HCT116 (cell line): ENCODE measurements at regions not wholly inside any gene's neighbourhood (a gene's known extent, or its start where the extent isn't known, plus 50 kb on each side); places are given as distances from the start of the nearest gene placed in this dataset.

Experiments used
- ATAC-seq: fragments of 200-7000 bp; cut with Tn5 transposase; 2 replicates; pipeline ENCODE4 v1.9.1; 2020; ENCODE audit warnings: mild to moderate bottlenecking, moderate library complexity
- BruUV-seq: library from RNA; stranded (reverse); fragments of 400-500 nt; replicated peaks from 2 replicates; lab custom pipeline; 2021; lab: Mats Ljungman, UMichigan
- CTCF ChIA-PET: fragments of 300-600 bp; sonication (Branson Sonifier 250); formaldehyde crosslinking; loops from one replicate; lab custom pipeline; 2021; ENCODE audit warnings: antibody characterized with exemption; lab: Charles Lee
- POLR2A ChIA-PET: fragments of 300-600, 350-600 bp; sonication (Branson Sonifier 250); formaldehyde crosslinking; loops from one replicate; lab custom pipeline; 2021; ENCODE audit warnings: antibody characterized with exemption; lab: Charles Lee
- RAD21 ChIA-PET, 2 experiments: fragments of 300-600 bp; sonication (Branson Sonifier 250); formaldehyde crosslinking; loops; one replicate each; lab custom pipeline; 2023; ENCODE audit warnings: low total read pairs in 2 of 2; ENCODE audit not compliant: uncharacterized antibody in 2 of 2, unreplicated experiment in 2 of 2, low non-redundant PET in 1 of 2; lab: Charles Lee
- DNase-seq: peaks from one replicate; pipeline ENCODE4 v3.0.0-alpha.2; 2010; ENCODE audit warnings: low read depth, low spot score
- H2AFZ ChIP-seq: fragments of 200-600 bp; shearing (Covaris generic), sonication (generic); 2 replicates; pipeline ENCODE4 v1.6.1; 2017; ENCODE audit warnings: low read depth, mixed run types, mixed read lengths, antibody characterized with exemption, low read length; ENCODE audit not compliant: poor library complexity, severe bottlenecking
- H3K27ac ChIP-seq: 2 replicates; pipeline ENCODE4 v1.5.1; 2012; ENCODE audit warnings: low read depth, low read length
- H3K27me3 ChIP-seq: fragments of 200-600 bp; sonication (generic); 2 replicates; pipeline ENCODE4 v1.6.1; 2016; ENCODE audit warnings: mixed run types, low read length, mixed read lengths; ENCODE audit not compliant: insufficient read depth
- H3K36me3 ChIP-seq, 2 experiments: fragments of 200-500 bp in 1 of 2; fragments of 200-600 bp in 1 of 2; sonication (Bioruptor generic) in 1 of 2; sonication (generic) in 1 of 2; 2 replicates each; pipeline versions ENCODE4 v1.5.1 to v1.6.1; 2014 to 2016; ENCODE audit warnings: low read length in 2 of 2, inconsistent platforms in 1 of 2, mixed read lengths in 1 of 2, mixed run types in 1 of 2; ENCODE audit not compliant: insufficient read depth in 2 of 2, control insufficient read depth in 1 of 2
- H3K4me1 ChIP-seq, 2 experiments: fragments of 200-600 bp in 1 of 2; sonication (generic) in 1 of 2; 2 replicates each; pipeline versions ENCODE4 v1.5.1 to v1.6.1; 2012 to 2017; ENCODE audit warnings: low read length in 2 of 2, inconsistent platforms in 1 of 2, mild to moderate bottlenecking in 1 of 2, mixed read lengths in 1 of 2, mixed run types in 1 of 2, moderate library complexity in 1 of 2; ENCODE audit not compliant: insufficient read depth in 2 of 2, control insufficient read depth in 1 of 2
- H3K4me2 ChIP-seq: fragments of 200-600 bp; sonication (generic); 2 replicates; pipeline ENCODE4 v1.6.1; 2017; ENCODE audit warnings: mixed run types, low read length, mixed read lengths
- H3K4me3 ChIP-seq, 2 experiments: fragments of 200-600 bp in 1 of 2; sonication (generic) in 1 of 2; replicated peaks in 1 of 2; 2 replicates each; pipeline ENCODE4 v1.5.1; 2011 to 2016; ENCODE audit warnings: low read length in 2 of 2, control low read depth in 1 of 2, low read depth in 1 of 2, mild to moderate bottlenecking in 1 of 2, mixed read lengths in 1 of 2, mixed run types in 1 of 2
- H3K79me2 ChIP-seq: fragments of 200-600 bp; sonication (generic); 2 replicates; pipeline ENCODE4 v1.6.1; 2017; ENCODE audit warnings: mild to moderate bottlenecking, mixed run types, low read length, moderate library complexity, mixed read lengths; ENCODE audit not compliant: insufficient read depth
- H3K9ac ChIP-seq: fragments of 200-600 bp; sonication (generic); 2 replicates; pipeline ENCODE4 v1.6.1; 2016; ENCODE audit warnings: low read length, mixed read lengths
- H3K9me2 ChIP-seq: fragments of 200-600 bp; sonication (generic), shearing (Covaris generic); 2 replicates; pipeline ENCODE4 v1.6.1; 2017; ENCODE audit warnings: mixed run types, mild to moderate bottlenecking, moderate library complexity; ENCODE audit not compliant: insufficient read depth
- H3K9me3 ChIP-seq, 2 experiments: fragments of 200-500 bp in 1 of 2; fragments of 200-600 bp in 1 of 2; sonication (Bioruptor generic) in 1 of 2; sonication (generic) in 1 of 2; 2 replicates each; pipeline ENCODE4 v1.6.1; 2014 to 2017; ENCODE audit warnings: low read length in 2 of 2, mixed read lengths in 2 of 2, inconsistent platforms in 1 of 2, low read depth in 1 of 2, mild to moderate bottlenecking in 1 of 2, mixed run types in 1 of 2, moderate library complexity in 1 of 2; ENCODE audit not compliant: control insufficient read depth in 1 of 2, insufficient read depth in 1 of 2
- H4K20me1 ChIP-seq: fragments of 200-600 bp; sonication (generic), shearing (Covaris generic); 2 replicates; pipeline ENCODE4 v1.6.1; 2017; ENCODE audit warnings: mixed run types, mild to moderate bottlenecking, moderate library complexity; ENCODE audit not compliant: insufficient read depth
- CBX3 ChIP-seq: IDR thresholded peaks from 2 replicates; pipeline ENCODE4 v1.6.1; 2012; ENCODE audit warnings: low read depth
- EGR1 ChIP-seq: IDR thresholded peaks from 2 replicates; pipeline ENCODE4 v1.6.1; 2012; ENCODE audit warnings: low read depth
- POLR2A ChIP-seq: IDR thresholded peaks from 2 replicates; pipeline ENCODE4 v1.7.0; 2011; ENCODE audit warnings: borderline replicate concordance; ENCODE audit not compliant: insufficient read depth, insufficient read length; ENCODE audit errors: extremely low read depth
- RAD21 ChIP-seq: IDR thresholded peaks from 2 replicates; pipeline ENCODE4 v1.6.1; 2012; ENCODE audit warnings: low read depth, mild to moderate bottlenecking
- SRF ChIP-seq: IDR thresholded peaks from 2 replicates; pipeline ENCODE4 v1.6.1; 2012; ENCODE audit warnings: low read depth
- YY1 ChIP-seq: IDR thresholded peaks from 2 replicates; pipeline ENCODE4 v1.6.1; 2011; ENCODE audit warnings: low read length, low read depth, moderate library complexity, mild to moderate bottlenecking; ENCODE audit not compliant: insufficient replicate concordance; ENCODE audit errors: extremely low read depth
- ZNF274 ChIP-seq: fragments of 200-500 bp; sonication (Bioruptor generic); IDR thresholded peaks from 2 replicates; pipeline ENCODE4 v1.6.1; 2014; ENCODE audit warnings: mild to moderate bottlenecking, low read depth, low read length, inconsistent platforms
- intact Hi-C: fragments of 100-400 bp; cut with micrococcal nuclease; formaldehyde crosslinking; loops from 2 replicates; pipeline ENCODE4 v1.10.0; 2022
- TF ChIP-seq, protein P1 (sequence below): IDR thresholded peaks from 2 replicates; pipeline ENCODE4 v1.6.1; 2011; ENCODE audit warnings: mild to moderate bottlenecking, low read length, moderate library complexity; ENCODE audit not compliant: insufficient replicate concordance; ENCODE audit errors: extremely low read depth
- TF ChIP-seq, protein P2 (sequence below): IDR thresholded peaks from 2 replicates; pipeline ENCODE4 v1.6.1; 2012; ENCODE audit warnings: low read depth
- TF ChIP-seq, protein P3 (sequence below): IDR thresholded peaks from 2 replicates; pipeline ENCODE4 v1.6.1; 2012

GRCh38 chr5:5583023-5583765 lies 160.7 kb downstream of the ICE1 start:
- ATAC-seq: no peak
- ChIA-PET RAD21 (no interaction called here), CTCF (no interaction called here)

More at GRCh38 chr5:5583023-5583765, 160.7 kb downstream of the ICE1 start:
- H3K9me3 ChIP-seq: no peaks in the 10 kb centered on the region
- H3K27ac ChIP-seq: no peak overlapping the region
- intact Hi-C loops: no loop called here
- no TSS peak for BruUV-seq
- no peak overlapping the region for H2AFZ ChIP-seq
- H3K4me3 ChIP-seq: no peak overlapping the region
- no peak for DNase-seq
- peaks cover 32% of the 10 kb centered on the region for H3K27me3 ChIP-seq
- TF ChIP-seq, protein P1, sequence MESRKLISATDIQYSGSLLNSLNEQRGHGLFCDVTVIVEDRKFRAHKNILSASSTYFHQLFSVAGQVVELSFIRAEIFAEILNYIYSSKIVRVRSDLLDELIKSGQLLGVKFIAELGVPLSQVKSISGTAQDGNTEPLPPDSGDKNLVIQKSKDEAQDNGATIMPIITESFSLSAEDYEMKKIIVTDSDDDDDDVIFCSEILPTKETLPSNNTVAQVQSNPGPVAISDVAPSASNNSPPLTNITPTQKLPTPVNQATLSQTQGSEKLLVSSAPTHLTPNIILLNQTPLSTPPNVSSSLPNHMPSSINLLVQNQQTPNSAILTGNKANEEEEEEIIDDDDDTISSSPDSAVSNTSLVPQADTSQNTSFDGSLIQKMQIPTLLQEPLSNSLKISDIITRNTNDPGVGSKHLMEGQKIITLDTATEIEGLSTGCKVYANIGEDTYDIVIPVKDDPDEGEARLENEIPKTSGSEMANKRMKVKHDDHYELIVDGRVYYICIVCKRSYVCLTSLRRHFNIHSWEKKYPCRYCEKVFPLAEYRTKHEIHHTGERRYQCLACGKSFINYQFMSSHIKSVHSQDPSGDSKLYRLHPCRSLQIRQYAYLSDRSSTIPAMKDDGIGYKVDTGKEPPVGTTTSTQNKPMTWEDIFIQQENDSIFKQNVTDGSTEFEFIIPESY: no peak
- TF ChIP-seq CBX3 (no peak), YY1 (no peak), SRF (no peak), EGR1 (no peak), POLR2A (no peak), RAD21 (no peak), ZNF274 (no peak)
- TF ChIP-seq, protein P2, sequence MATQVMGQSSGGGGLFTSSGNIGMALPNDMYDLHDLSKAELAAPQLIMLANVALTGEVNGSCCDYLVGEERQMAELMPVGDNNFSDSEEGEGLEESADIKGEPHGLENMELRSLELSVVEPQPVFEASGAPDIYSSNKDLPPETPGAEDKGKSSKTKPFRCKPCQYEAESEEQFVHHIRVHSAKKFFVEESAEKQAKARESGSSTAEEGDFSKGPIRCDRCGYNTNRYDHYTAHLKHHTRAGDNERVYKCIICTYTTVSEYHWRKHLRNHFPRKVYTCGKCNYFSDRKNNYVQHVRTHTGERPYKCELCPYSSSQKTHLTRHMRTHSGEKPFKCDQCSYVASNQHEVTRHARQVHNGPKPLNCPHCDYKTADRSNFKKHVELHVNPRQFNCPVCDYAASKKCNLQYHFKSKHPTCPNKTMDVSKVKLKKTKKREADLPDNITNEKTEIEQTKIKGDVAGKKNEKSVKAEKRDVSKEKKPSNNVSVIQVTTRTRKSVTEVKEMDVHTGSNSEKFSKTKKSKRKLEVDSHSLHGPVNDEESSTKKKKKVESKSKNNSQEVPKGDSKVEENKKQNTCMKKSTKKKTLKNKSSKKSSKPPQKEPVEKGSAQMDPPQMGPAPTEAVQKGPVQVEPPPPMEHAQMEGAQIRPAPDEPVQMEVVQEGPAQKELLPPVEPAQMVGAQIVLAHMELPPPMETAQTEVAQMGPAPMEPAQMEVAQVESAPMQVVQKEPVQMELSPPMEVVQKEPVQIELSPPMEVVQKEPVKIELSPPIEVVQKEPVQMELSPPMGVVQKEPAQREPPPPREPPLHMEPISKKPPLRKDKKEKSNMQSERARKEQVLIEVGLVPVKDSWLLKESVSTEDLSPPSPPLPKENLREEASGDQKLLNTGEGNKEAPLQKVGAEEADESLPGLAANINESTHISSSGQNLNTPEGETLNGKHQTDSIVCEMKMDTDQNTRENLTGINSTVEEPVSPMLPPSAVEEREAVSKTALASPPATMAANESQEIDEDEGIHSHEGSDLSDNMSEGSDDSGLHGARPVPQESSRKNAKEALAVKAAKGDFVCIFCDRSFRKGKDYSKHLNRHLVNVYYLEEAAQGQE: no peak
- TF ChIP-seq, protein P3, sequence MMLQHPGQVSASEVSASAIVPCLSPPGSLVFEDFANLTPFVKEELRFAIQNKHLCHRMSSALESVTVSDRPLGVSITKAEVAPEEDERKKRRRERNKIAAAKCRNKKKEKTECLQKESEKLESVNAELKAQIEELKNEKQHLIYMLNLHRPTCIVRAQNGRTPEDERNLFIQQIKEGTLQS: no peak
- TF ChIP-seq, all 23 proteins: peak for 0
- Histone ChIP-seq H4K20me1 (no peaks in the 10 kb centered on the region), H3K79me2 (no peaks in the 10 kb centered on the region), H3K9ac (no peak overlapping the region), H3K36me3 (no peaks in the 10 kb centered on the region), H3K4me1 (no peaks in the 10 kb centered on the region), H3K4me2 (no peak overlapping the region), H3K9me2 (no peaks in the 10 kb centered on the region)
- POLR2A ChIA-PET: no interaction called here
